HepG2 (cell line): ENCODE measurements at regions not wholly inside any gene's neighbourhood (a gene's known extent, or its start where the extent isn't known, plus 50 kb on each side); places are given as distances from the start of the nearest gene placed in this dataset.

Source experiments
- ATAC-seq: fragments of 200-7000 bp; cut with Tn5 transposase; 3 replicates; pipeline ENCODE4 v1.9.1; 2020; ENCODE audit warnings: mild to moderate bottlenecking, moderate library complexity
- BruUV-seq: library from RNA; stranded (reverse); fragments of 400-500 nt; replicated peaks from 2 replicates; lab custom pipeline; 2021; lab: Mats Ljungman, UMichigan
- CTCF ChIA-PET: fragments of 300-600 bp; formaldehyde crosslinking; extraction: SDS; loops from one replicate; lab custom pipeline; 2021; ENCODE audit warnings: low total read pairs, inconsistent platforms, low intra/inter-chr PET ratio; lab: Yijun Ruan, JAX
- POLR2A ChIA-PET: fragments of 350-600 bp; sonication (Branson Sonifier 250); formaldehyde crosslinking; loops from one replicate; lab custom pipeline; 2020; ENCODE audit warnings: antibody characterized with exemption, inconsistent platforms; lab: Yijun Ruan, JAX
- DNase-seq: peaks from one replicate; pipeline ENCODE4 v3.0.0-alpha.2; 2015; ENCODE audit warnings: low spot score
- FAIRE-seq: peaks from 3 replicates; lab custom pipeline; 2011; peaks lifted over from hg19 to GRCh38; lab: Jason Lieb, UNC
- H2AFZ ChIP-seq: one replicate; pipeline ENCODE4 v1.6.1; 2011; ENCODE audit warnings: low read length, inconsistent platforms
- H3K27ac ChIP-seq: fragments of 300-600 bp; 3 replicates; pipeline ENCODE4 v1.8.0; 2011; ENCODE audit warnings: mixed run types, mild to moderate bottlenecking, mixed read lengths, low read length, inconsistent platforms; ENCODE audit not compliant: insufficient read depth; ENCODE audit errors: extremely low read length
- H3K27me3 ChIP-seq, 2 experiments: fragments of 200-600 bp in 1 of 2; 2 replicates in 1 of 2; 3 replicates in 1 of 2; pipeline versions ENCODE4 v1.6.0 to v1.8.0; 2011; ENCODE audit warnings: low read length in 2 of 2, mild to moderate bottlenecking in 2 of 2, moderate library complexity in 2 of 2, inconsistent platforms in 1 of 2; ENCODE audit not compliant: insufficient read depth in 2 of 2, control insufficient read depth in 1 of 2
- H3K36me3 ChIP-seq, 2 experiments: fragments of 200-600 bp in 1 of 2; replicated peaks in 1 of 2; 2 replicates in 1 of 2; 3 replicates in 1 of 2; pipeline versions ENCODE4 v1.5.1 to v1.8.0; 2011; ENCODE audit warnings: low read length in 2 of 2, inconsistent platforms in 1 of 2; ENCODE audit not compliant: insufficient read depth in 2 of 2, control insufficient read depth in 1 of 2
- H3K4me1 ChIP-seq: 2 replicates; pipeline ENCODE4 v1.5.1; 2012; ENCODE audit warnings: low read length, inconsistent platforms; ENCODE audit not compliant: insufficient read depth
- H3K4me2 ChIP-seq: 2 replicates; pipeline ENCODE4 v1.6.0; 2011; ENCODE audit warnings: low read depth, low read length, inconsistent platforms
- H3K4me3 ChIP-seq, 3 experiments: fragments of 200-600 bp in 1 of 3; sonication (generic), shearing (Covaris generic) in 1 of 3; replicated peaks in 1 of 3; 2 replicates each; pipeline ENCODE4 v1.5.1; 2011 to 2016; ENCODE audit warnings: low read length in 3 of 3, inconsistent platforms in 2 of 3, low read depth in 2 of 3, mild to moderate bottlenecking in 2 of 3, control low read depth in 1 of 3, mixed read lengths in 1 of 3; ENCODE audit not compliant: insufficient read depth in 1 of 3
- H3K79me2 ChIP-seq: one replicate; pipeline ENCODE4 v1.6.1; 2011; ENCODE audit warnings: low read length, inconsistent platforms; ENCODE audit not compliant: insufficient read depth
- H3K9ac ChIP-seq: 2 replicates; pipeline ENCODE4 v1.6.0; 2011; ENCODE audit warnings: mild to moderate bottlenecking, low read depth, low read length, inconsistent platforms; ENCODE audit not compliant: insufficient read depth
- H3K9me3 ChIP-seq: 2 replicates; pipeline ENCODE4 v1.5.1; 2012; ENCODE audit warnings: mild to moderate bottlenecking, low read length
- H4K20me1 ChIP-seq: 2 replicates; pipeline ENCODE4 v1.6.0; 2011; ENCODE audit warnings: inconsistent platforms, mild to moderate bottlenecking, low read length, moderate library complexity; ENCODE audit not compliant: insufficient read depth
- ELF4 ChIP-seq: sonication (generic); formaldehyde crosslinking; IDR thresholded peaks from 2 replicates; pipeline ENCODE4 v1.5.0; 2020; ENCODE audit warnings: missing genetic modification reagents, mild to moderate bottlenecking, moderate library complexity, borderline replicate concordance
- GPN1 ChIP-seq: sonication (generic); formaldehyde crosslinking; IDR thresholded peaks from 2 replicates; pipeline ENCODE4 v1.5.1; 2020; ENCODE audit warnings: missing genetic modification reagents, borderline replicate concordance
- HNF1A ChIP-seq, 2 experiments: sonication (generic) in 1 of 2; formaldehyde crosslinking in 1 of 2; IDR thresholded peaks; 2 replicates each; pipeline versions ENCODE4 v1.4.0 to v1.6.1; 2016 to 2020; ENCODE audit warnings: borderline replicate concordance in 1 of 2, low read depth in 1 of 2, mild to moderate bottlenecking in 1 of 2, missing genetic modification reagents in 1 of 2
- KLF15 ChIP-seq: sonication (generic); formaldehyde crosslinking; IDR thresholded peaks from 2 replicates; pipeline ENCODE4 v1.8.1; 2023; ENCODE audit warnings: borderline replicate concordance, mild to moderate bottlenecking, inconsistent platforms, missing genetic modification reagents, mixed read lengths
- LCORL ChIP-seq, 2 experiments: fragments of 450-650 bp in 1 of 2; sonication (generic) in 1 of 2; formaldehyde crosslinking in 1 of 2; IDR thresholded peaks; 2 replicates each; pipeline versions ENCODE4 v1.5.0 to v1.6.1; 2017 to 2020; ENCODE audit warnings: antibody characterized with exemption in 1 of 2, missing genetic modification reagents in 1 of 2
- SIX1 ChIP-seq: sonication (generic); formaldehyde crosslinking; IDR thresholded peaks from 2 replicates; pipeline ENCODE4 v1.4.0; 2020; ENCODE audit warnings: missing genetic modification reagents, borderline replicate concordance
- SRF ChIP-seq: IDR thresholded peaks from 2 replicates; pipeline ENCODE4 v1.6.1; 2011; ENCODE audit warnings: mild to moderate bottlenecking, low read depth, low read length, moderate library complexity
- ZNF333 ChIP-seq: sonication (generic); formaldehyde crosslinking; IDR thresholded peaks from 2 replicates; pipeline ENCODE4 v1.4.0; 2020; ENCODE audit warnings: mild to moderate bottlenecking, missing genetic modification reagents, borderline replicate concordance
- ZNF33B ChIP-seq: sonication (generic); formaldehyde crosslinking; IDR thresholded peaks from 2 replicates; pipeline ENCODE4 v1.5.1; 2020; ENCODE audit warnings: mild to moderate bottlenecking, missing genetic modification reagents
- ZNF414 ChIP-seq: sonication (generic); formaldehyde crosslinking; IDR thresholded peaks from 2 replicates; pipeline ENCODE4 v1.5.0; 2020; ENCODE audit warnings: missing genetic modification reagents
- WGBS: methylation state at CpG from one replicate; pipeline ENCODE4 v1.1.6; 2017; ENCODE audit warnings: low lambda C conversion rate; 5-methylcytosine and 5-hydroxymethylcytosine counted together
- in situ Hi-C: cut with HindIII; loops from 2 replicates; pipeline ENCODE4 v1.10.0; 2017; ENCODE audit warnings: low pct_unique_long_range_greater_than_20kb; ENCODE audit not compliant: extremely low pct_ligation_motif_present
- intact Hi-C: fragments of 100-400 bp; cut with micrococcal nuclease; formaldehyde crosslinking; loops from one replicate; pipeline ENCODE4 v1.10.0; 2022; ENCODE audit not compliant: unreplicated experiment

DNA sequence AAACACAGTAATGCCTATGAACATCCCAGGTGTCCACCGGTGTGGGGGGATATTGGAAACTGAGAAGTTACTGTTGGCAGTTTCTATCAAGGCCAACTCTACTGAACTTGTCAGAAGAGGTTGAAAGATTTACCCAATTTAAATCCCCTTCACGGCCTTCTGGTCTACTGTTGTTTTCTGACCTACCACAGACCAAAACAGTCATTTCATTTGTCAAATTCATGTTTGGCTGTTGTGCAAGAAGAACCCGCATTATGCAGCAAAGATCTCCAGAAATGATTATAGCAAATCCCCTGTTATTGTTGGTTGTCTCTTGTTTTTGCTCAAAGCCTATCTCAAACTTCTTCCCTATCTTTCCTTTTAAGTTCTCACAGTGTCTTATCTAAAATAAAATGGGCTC, 73.1 kb upstream of the MAF start:
- Histone ChIP-seq H4K20me1 (no peaks in the 10 kb centered on the region), H3K4me1 (no peaks in the 10 kb centered on the region), H2AFZ (no peak overlapping the region), H3K36me3 (no peaks in the 10 kb centered on the region), H3K9me3 (peaks cover 29% of the 10 kb centered on the region), H3K4me3 (no peak overlapping the region), H3K27me3 (no peaks in the 10 kb centered on the region), H3K79me2 (no peaks in the 10 kb centered on the region), H3K9ac (no peak overlapping the region), H3K27ac (no peak overlapping the region), H3K4me2 (no peak overlapping the region)
- 40% methylated on average over 3 of the region's 3 CpGs for WGBS
- BruUV-seq = no TSS peak
- no peak for ATAC-seq
- CTCF ChIA-PET = no interaction called here
- DNase-seq = no peak
- intact Hi-C loops (no loop called here), in situ Hi-C loops (no loop called here)
- POLR2A ChIA-PET = no interaction called here
- no peak for TF ChIP-seq LCORL (IDR thresholded peaks at IDR 0.05)
- no peak for TF ChIP-seq LCORL (CRISPR knock-in tag; IDR thresholded peaks at IDR 0.05)
- FAIRE-seq = no peak

DNA sequence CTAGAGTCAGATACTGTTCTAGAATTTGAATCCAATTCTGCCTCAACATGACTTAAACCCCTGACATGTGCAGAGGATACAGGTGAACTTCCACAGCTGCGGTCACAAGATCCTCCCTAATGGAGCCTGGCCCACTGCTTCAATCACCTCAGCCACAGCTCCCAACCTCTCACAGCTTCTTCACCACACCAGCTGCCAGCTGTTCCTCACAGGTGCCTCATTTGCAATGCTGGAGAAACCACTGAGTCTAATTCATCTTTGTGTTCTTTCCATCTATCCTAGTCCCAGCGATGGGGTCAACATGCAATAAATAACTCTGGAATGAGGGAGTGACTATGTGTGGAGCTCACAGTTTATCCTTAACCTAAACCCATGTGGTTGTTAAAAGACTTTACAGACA, 72.0 kb upstream of the MAF start:
- DNase-seq (no peak), FAIRE-seq (no peak), ATAC-seq (no peak)
- H4K20me1 ChIP-seq = no peaks in the 10 kb centered on the region
- BruUV-seq = no TSS peak
- H3K4me3 ChIP-seq = no peak overlapping the region
- H3K36me3 ChIP-seq = no peaks in the 10 kb centered on the region
- CTCF ChIA-PET = no interaction called here
- no peaks in the 10 kb centered on the region for H3K27me3 ChIP-seq
- POLR2A ChIA-PET = no interaction called here
- H3K9ac ChIP-seq = no peak overlapping the region
- in situ Hi-C loops = no loop called here
- H3K9me3 ChIP-seq = peaks cover 27% of the 10 kb centered on the region; the same call in 1 of the 2 replicates
- H3K79me2 ChIP-seq = no peaks in the 10 kb centered on the region
- H3K4me1 ChIP-seq = no peaks in the 10 kb centered on the region
- 83% methylated on average over 2 of the region's 2 CpGs for WGBS
- no peak overlapping the region for H3K27ac ChIP-seq
- no peak overlapping the region for H3K4me2 ChIP-seq
- H2AFZ ChIP-seq = no peak overlapping the region
- no peak for TF ChIP-seq KLF15 (CRISPR knock-in tag)
- no peak for TF ChIP-seq SIX1
- TF ChIP-seq ZNF33B (CRISPR knock-in tag) = no peak
- no peak for TF ChIP-seq HNF1A (IDR thresholded peaks at IDR 0.05; ENCODE audit: low read depth)
- no peak for TF ChIP-seq HNF1A (CRISPR knock-in tag; IDR thresholded peaks at IDR 0.05; ENCODE audit: borderline replicate concordance)
- no peak for TF ChIP-seq ELF4 (CRISPR knock-in tag)
- TF ChIP-seq SRF = no peak
- TF ChIP-seq ZNF414 (CRISPR knock-in tag) = no peak
- no peak for TF ChIP-seq GPN1 (CRISPR knock-in tag)
- no peak for TF ChIP-seq ZNF333 (CRISPR knock-in tag)
- intact Hi-C loops = no loop called here
